GM12878 (cell line): ENCODE measurements at regions not wholly inside any gene's neighbourhood (a gene's known extent, or its start where the extent isn't known, plus 50 kb on each side); places are given as distances from the start of the nearest gene placed in this dataset.

ENCODE experiments used
- ATAC-seq: fragments of 200-7000 bp; cut with Tn5 transposase; 3 replicates; pipeline ENCODE4 v1.9.1; 2020; ENCODE audit warnings: mild to moderate bottlenecking, moderate library complexity
- BruUV-seq: library from RNA; stranded (reverse); fragments of 400-500 nt; replicated peaks from 2 replicates; lab custom pipeline; 2021; lab: Mats Ljungman, UMichigan
- CTCF ChIA-PET: fragments of 300-600 bp; sonication (Branson Sonifier 250); formaldehyde crosslinking; extraction: SDS; loops from one replicate; lab custom pipeline; 2021; ENCODE audit warnings: inconsistent platforms; lab: Yijun Ruan, JAX
- POLR2A ChIA-PET: fragments of 350-600 bp; formaldehyde crosslinking; extraction: SDS; loops from one replicate; lab custom pipeline; 2021; ENCODE audit warnings: inconsistent platforms; lab: Charles Lee
- RAD21 ChIA-PET: fragments of 300-600 bp; sonication (Branson Sonifier 250); formaldehyde crosslinking; loops from one replicate; lab custom pipeline; 2023; ENCODE audit warnings: antibody characterized with exemption; ENCODE audit not compliant: unreplicated experiment; lab: Charles Lee
- SMC1A ChIA-PET: fragments of 300-600 bp; sonication (Branson Sonifier 250); formaldehyde crosslinking; loops from one replicate; lab custom pipeline; 2023; ENCODE audit not compliant: unreplicated experiment, uncharacterized antibody; lab: Charles Lee
- DNase-seq: peaks from one replicate; pipeline ENCODE4 v3.0.0-alpha.2; 2011; ENCODE audit warnings: low read depth, low spot score
- FAIRE-seq: peaks from 3 replicates; lab custom pipeline; 2011; peaks lifted over from hg19 to GRCh38; lab: Jason Lieb, UNC
- H2AFZ ChIP-seq: 2 replicates; pipeline ENCODE4 v1.6.0; 2011; ENCODE audit warnings: low read depth, low read length, control low read depth; ENCODE audit not compliant: control insufficient read depth
- H3K27ac ChIP-seq: 2 replicates; pipeline ENCODE4 v1.5.1; 2011; ENCODE audit warnings: control low read depth; ENCODE audit not compliant: control insufficient read depth, insufficient read depth
- H3K27me3 ChIP-seq, 2 experiments: replicated peaks in 1 of 2; 2 replicates each; pipeline versions ENCODE4 v1.6.0 to v1.6.1; 2011; ENCODE audit warnings: low read length in 1 of 2; ENCODE audit not compliant: control insufficient read depth in 2 of 2, insufficient read depth in 2 of 2
- H3K36me3 ChIP-seq, 2 experiments: 2 replicates each; pipeline ENCODE4 v1.5.1; 2011; ENCODE audit warnings: low read length in 1 of 2; ENCODE audit not compliant: control insufficient read depth in 2 of 2, insufficient read depth in 2 of 2
- H3K4me1 ChIP-seq: 2 replicates; pipeline ENCODE4 v1.6.1; 2011; ENCODE audit warnings: mild to moderate bottlenecking, low read length, moderate library complexity, mixed read lengths; ENCODE audit not compliant: control insufficient read depth, insufficient read depth
- H3K4me2 ChIP-seq: 2 replicates; pipeline ENCODE4 v1.6.0; 2011; ENCODE audit warnings: control low read depth; ENCODE audit not compliant: control insufficient read depth, insufficient read depth
- H3K4me3 ChIP-seq: fragments of 200-600 bp; sonication (generic); 2 replicates; pipeline ENCODE4 v1.5.1; 2016
- H3K79me2 ChIP-seq: 2 replicates; pipeline ENCODE4 v1.6.0; 2011; ENCODE audit warnings: low read length; ENCODE audit not compliant: control insufficient read depth, insufficient read depth
- H3K9ac ChIP-seq: 2 replicates; pipeline ENCODE4 v1.8.0; 2011; ENCODE audit warnings: low read length, control low read depth, mixed read lengths; ENCODE audit not compliant: control insufficient read depth, insufficient read depth
- H3K9me3 ChIP-seq: replicated peaks from 3 replicates; pipeline ENCODE4 v1.5.1; 2011; ENCODE audit warnings: mild to moderate bottlenecking, low read length; ENCODE audit not compliant: control insufficient read depth, insufficient read depth
- H4K20me1 ChIP-seq: 2 replicates; pipeline ENCODE4 v1.6.0; 2011; ENCODE audit not compliant: control insufficient read depth, insufficient read depth
- CBX5 ChIP-seq: sonication (generic); IDR thresholded peaks from 2 replicates; pipeline ENCODE4 v1.6.1; 2016; ENCODE audit warnings: low read depth, moderate library complexity, mild to moderate bottlenecking, inconsistent platforms
- CREB1 ChIP-seq: IDR thresholded peaks from 2 replicates; pipeline ENCODE4 v1.6.1; 2012; ENCODE audit warnings: low read depth, mild to moderate bottlenecking, inconsistent platforms
- ESRRA ChIP-seq: IDR thresholded peaks from 2 replicates; pipeline ENCODE4 v1.6.1; 2012; ENCODE audit warnings: mild to moderate bottlenecking, low read length, improper control_type of control experiment
- HDAC2 ChIP-seq: fragments of 200-600 bp; sonication (generic); IDR thresholded peaks from 2 replicates; pipeline ENCODE4 v1.6.1; 2017
- HDAC6 ChIP-seq: fragments of 200-600 bp; sonication (generic); IDR thresholded peaks from one replicate; pipeline ENCODE4 v1.8.0; 2017; ENCODE audit warnings: antibody characterized with exemption; ENCODE audit not compliant: unreplicated experiment
- HDGF ChIP-seq: fragments of 450-650 bp; IDR thresholded peaks from 2 replicates; pipeline ENCODE4 v1.6.1; 2016; ENCODE audit warnings: antibody characterized with exemption
- MTA2 ChIP-seq: fragments of 450-650 bp; IDR thresholded peaks from 2 replicates; pipeline ENCODE4 v1.6.1; 2016; ENCODE audit warnings: low read depth, mild to moderate bottlenecking, moderate library complexity
- NR2C2 ChIP-seq: IDR thresholded peaks from 2 replicates; pipeline ENCODE4 v1.6.1; 2011; ENCODE audit warnings: borderline replicate concordance, low read depth; ENCODE audit not compliant: control insufficient read depth, insufficient read length
- NRF1 ChIP-seq: conservative IDR thresholded peaks from 2 replicates; pipeline ENCODE4 v1.6.1; 2011; ENCODE audit warnings: mild to moderate bottlenecking, low read depth, low read length, improper control_type of control experiment
- PBX3 ChIP-seq: IDR thresholded peaks from 2 replicates; pipeline ENCODE4 v1.6.1; 2011; ENCODE audit warnings: mild to moderate bottlenecking, low read depth, low read length, moderate library complexity; ENCODE audit not compliant: insufficient replicate concordance
- SIN3A ChIP-seq: IDR thresholded peaks from 2 replicates; pipeline ENCODE4 v1.6.1; 2012; ENCODE audit warnings: low read depth, low read length, improper control_type of control experiment
- TBL1XR1 ChIP-seq: IDR thresholded peaks from 2 replicates; pipeline ENCODE4 v1.6.1; 2012; ENCODE audit warnings: low read depth, low read length, improper control_type of control experiment
- ZNF24 ChIP-seq: fragments of 450-650 bp; IDR thresholded peaks from 2 replicates; pipeline ENCODE4 v1.6.1; 2017; ENCODE audit warnings: antibody characterized with exemption, mild to moderate bottlenecking
- WGBS: methylation state at CpG from one replicate; pipeline ENCODE4 v1.1.6; 2016; ENCODE audit warnings: low lambda C conversion rate; ENCODE audit not compliant: insufficient replicate concordance, insufficient coverage; ENCODE audit errors: missing lambda C conversion rate; 5-methylcytosine and 5-hydroxymethylcytosine counted together
- in situ Hi-C: fragments of 300-500 bp; cut with MboI; formaldehyde crosslinking; loops from 9 replicates; pipeline ENCODE4 v1.14.3; 2018; ENCODE audit warnings: mixed read lengths
- intact Hi-C: fragments of 100-400 bp; cut with micrococcal nuclease; formaldehyde crosslinking; loops from one replicate; pipeline ENCODE4 v1.14.2; 2022; ENCODE audit not compliant: unreplicated experiment
- TF ChIP-seq, protein P1 (sequence below): IDR thresholded peaks from 2 replicates; pipeline ENCODE4 v1.6.1; 2011; ENCODE audit warnings: borderline replicate concordance, low read depth, mild to moderate bottlenecking, moderate library complexity, low read length; ENCODE audit not compliant: insufficient read depth, poor library complexity, severe bottlenecking
- TF ChIP-seq, protein P2 (sequence below): IDR thresholded peaks from 2 replicates; pipeline ENCODE4 v1.6.1; 2012; ENCODE audit warnings: low read depth, low read length, improper control_type of control experiment
- TF ChIP-seq, protein P3 (sequence below): fragments of 450-650 bp; IDR thresholded peaks from 2 replicates; pipeline ENCODE4 v1.6.1; 2016; ENCODE audit warnings: mild to moderate bottlenecking, moderate library complexity, borderline replicate concordance

DNA sequence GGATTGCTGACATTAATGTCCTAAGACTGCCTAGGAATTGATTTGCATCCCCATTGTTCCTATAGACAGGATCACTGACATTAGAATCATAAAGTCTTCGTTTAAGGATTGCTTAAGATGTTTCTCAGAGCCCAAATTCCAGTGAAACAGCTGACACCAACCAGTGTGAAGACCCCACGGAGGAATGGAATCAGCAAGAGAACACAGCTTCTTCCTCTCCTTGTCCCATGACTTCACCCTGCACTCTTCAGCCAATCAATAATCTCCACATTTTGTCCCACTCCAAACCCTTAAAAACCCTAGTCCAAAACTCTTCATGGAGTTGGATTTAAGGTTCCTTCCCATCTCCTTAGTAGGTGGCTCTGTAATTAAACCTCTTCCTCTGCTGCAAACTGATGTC is 157.0 kb upstream of the NDUFV2 start (continued):
- TF ChIP-seq, protein P1, sequence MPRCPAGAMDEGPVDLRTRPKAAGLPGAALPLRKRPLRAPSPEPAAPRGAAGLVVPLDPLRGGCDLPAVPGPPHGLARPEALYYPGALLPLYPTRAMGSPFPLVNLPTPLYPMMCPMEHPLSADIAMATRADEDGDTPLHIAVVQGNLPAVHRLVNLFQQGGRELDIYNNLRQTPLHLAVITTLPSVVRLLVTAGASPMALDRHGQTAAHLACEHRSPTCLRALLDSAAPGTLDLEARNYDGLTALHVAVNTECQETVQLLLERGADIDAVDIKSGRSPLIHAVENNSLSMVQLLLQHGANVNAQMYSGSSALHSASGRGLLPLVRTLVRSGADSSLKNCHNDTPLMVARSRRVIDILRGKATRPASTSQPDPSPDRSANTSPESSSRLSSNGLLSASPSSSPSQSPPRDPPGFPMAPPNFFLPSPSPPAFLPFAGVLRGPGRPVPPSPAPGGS: no peak
- TF ChIP-seq HDGF (no peak), ESRRA (no peak), SIN3A (no peak), ZNF24 (no peak), NRF1 (no peak), TBL1XR1 (no peak), HDAC6 (no peak)
- TF ChIP-seq, protein P2, sequence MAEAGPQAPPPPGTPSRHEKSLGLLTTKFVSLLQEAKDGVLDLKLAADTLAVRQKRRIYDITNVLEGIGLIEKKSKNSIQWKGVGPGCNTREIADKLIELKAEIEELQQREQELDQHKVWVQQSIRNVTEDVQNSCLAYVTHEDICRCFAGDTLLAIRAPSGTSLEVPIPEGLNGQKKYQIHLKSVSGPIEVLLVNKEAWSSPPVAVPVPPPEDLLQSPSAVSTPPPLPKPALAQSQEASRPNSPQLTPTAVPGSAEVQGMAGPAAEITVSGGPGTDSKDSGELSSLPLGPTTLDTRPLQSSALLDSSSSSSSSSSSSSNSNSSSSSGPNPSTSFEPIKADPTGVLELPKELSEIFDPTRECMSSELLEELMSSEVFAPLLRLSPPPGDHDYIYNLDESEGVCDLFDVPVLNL: no peak
- TF ChIP-seq, all 136 proteins: peak for 0

DNA sequence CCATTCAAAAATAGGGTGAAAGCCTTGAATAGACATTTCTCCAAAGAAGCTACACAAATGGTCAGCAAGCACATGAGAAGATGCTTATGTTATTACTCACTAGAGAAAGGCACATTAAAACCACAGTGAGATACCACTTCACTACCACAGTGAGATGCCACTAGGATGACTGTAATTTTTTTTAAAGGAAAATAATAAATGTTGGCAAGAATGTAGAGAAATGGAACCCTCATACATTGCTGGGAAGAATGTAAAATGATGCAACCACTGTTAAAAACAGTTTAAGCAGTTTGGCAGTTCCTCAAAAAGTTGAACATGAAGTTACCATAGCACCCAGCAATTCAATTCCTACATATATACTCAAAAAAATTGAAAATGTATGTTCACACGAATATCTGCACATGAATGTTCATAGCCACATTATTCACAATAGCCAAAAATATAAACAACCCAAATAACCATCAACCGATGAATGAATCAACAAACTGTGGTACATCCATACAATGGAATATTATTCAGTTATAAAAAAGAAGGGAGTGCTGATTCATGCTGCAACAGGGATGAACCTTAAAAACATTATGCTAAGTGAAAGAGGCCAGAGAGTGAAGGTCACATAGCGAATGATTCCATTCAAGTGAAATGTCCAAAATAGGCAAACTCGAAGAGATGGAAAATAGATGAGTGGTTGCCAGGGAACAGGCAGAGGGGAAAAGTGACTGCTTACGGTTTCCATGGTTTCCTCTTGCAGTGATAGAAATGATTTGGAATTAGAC is 156.2 kb upstream of the NDUFV2 start:
- 56% methylated on average over 5 of the region's 5 CpGs for WGBS
- RAD21 ChIA-PET: no interaction called here
- no peak overlapping the region for H3K4me3 ChIP-seq
- H3K36me3 ChIP-seq: no peaks in the 10 kb centered on the region
- no peaks in the 10 kb centered on the region for H4K20me1 ChIP-seq
- H2AFZ ChIP-seq: no peak overlapping the region
- intact Hi-C loops (no loop called here), in situ Hi-C loops (loop anchor here (25.0 kb wide), 1 partner anchor 2009 kb away; no protein-coding TSS in a partner anchor)
- no peak for ATAC-seq
- POLR2A ChIA-PET: no interaction called here
- no peaks in the 10 kb centered on the region for H3K79me2 ChIP-seq
- no peaks in the 10 kb centered on the region for H3K4me1 ChIP-seq
- H3K9me3 ChIP-seq: no peaks in the 10 kb centered on the region
- no peak overlapping the region for H3K9ac ChIP-seq
- SMC1A ChIA-PET: no interaction called here
- no peaks in the 10 kb centered on the region; a peak in 1 of 4 replicates for H3K27me3 ChIP-seq
- BruUV-seq: no TSS peak
- no peak overlapping the region for H3K27ac ChIP-seq
- H3K4me2 ChIP-seq: no peak overlapping the region
- CTCF ChIA-PET: interaction anchor here (1.2 kb wide), 1 partner anchor 42 kb away, joined by 3 read pairs; no protein-coding TSS in a partner anchor
- no peak for FAIRE-seq
- no peak for DNase-seq
- TF ChIP-seq, protein P3, sequence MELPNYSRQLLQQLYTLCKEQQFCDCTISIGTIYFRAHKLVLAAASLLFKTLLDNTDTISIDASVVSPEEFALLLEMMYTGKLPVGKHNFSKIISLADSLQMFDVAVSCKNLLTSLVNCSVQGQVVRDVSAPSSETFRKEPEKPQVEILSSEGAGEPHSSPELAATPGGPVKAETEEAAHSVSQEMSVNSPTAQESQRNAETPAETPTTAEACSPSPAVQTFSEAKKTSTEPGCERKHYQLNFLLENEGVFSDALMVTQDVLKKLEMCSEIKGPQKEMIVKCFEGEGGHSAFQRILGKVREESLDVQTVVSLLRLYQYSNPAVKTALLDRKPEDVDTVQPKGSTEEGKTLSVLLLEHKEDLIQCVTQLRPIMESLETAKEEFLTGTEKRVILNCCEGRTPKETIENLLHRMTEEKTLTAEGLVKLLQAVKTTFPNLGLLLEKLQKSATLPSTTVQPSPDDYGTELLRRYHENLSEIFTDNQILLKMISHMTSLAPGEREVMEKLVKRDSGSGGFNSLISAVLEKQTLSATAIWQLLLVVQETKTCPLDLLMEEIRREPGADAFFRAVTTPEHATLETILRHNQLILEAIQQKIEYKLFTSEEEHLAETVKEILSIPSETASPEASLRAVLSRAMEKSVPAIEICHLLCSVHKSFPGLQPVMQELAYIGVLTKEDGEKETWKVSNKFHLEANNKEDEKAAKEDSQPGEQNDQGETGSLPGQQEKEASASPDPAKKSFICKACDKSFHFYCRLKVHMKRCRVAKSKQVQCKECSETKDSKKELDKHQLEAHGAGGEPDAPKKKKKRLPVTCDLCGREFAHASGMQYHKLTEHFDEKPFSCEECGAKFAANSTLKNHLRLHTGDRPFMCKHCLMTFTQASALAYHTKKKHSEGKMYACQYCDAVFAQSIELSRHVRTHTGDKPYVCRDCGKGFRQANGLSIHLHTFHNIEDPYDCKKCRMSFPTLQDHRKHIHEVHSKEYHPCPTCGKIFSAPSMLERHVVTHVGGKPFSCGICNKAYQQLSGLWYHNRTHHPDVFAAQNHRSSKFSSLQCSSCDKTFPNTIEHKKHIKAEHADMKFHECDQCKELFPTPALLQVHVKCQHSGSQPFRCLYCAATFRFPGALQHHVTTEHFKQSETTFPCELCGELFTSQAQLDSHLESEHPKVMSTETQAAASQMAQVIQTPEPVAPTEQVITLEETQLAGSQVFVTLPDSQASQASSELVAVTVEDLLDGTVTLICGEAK: no peak
- TF ChIP-seq CREB1: no peak
- no peak for TF ChIP-seq HDAC2
- no peak for TF ChIP-seq MTA2
- TF ChIP-seq NR2C2: no peak
- TF ChIP-seq PBX3: no peak
- no peak for TF ChIP-seq CBX5
